Globus pallidus (tissue), 1 donor: ENCODE measurements at regions not wholly inside any gene's neighbourhood (a gene's known extent, or its start where the extent isn't known, plus 50 kb on each side); places are given as distances from the start of the nearest gene placed in this dataset.
"Not testable (repeated sequence)": the region's sequence is repeated elsewhere in the genome, so short reads cannot be mapped to it uniquely, and the experiment has no call there.

Experiments used
- DNase-seq: peaks from one replicate; pipeline ENCODE4 v3.0.0-alpha.2; 2015; ENCODE audit warnings: low spot score

- no peak for DNase-seq
Measured at GRCh38 chrX:5290635-5291034, 938.0 kb downstream of the NLGN4X start.

GRCh38 chrX:5289949-5290348, 938.7 kb downstream of the NLGN4X start:
- DNase-seq: not testable (repeated sequence)

GRCh38 chrX:5278908-5279307, 949.8 kb downstream of the NLGN4X start:
- no peak for DNase-seq

GRCh38 chrX:5265324-5265850, 963.3 kb downstream of the NLGN4X start:
- no peak for DNase-seq

- DNase-seq: no peak
Measured at GRCh38 chrX:5250106-5250505, 978.6 kb downstream of the NLGN4X start.

- DNase-seq: no peak
Measured at GRCh38 chrX:5242091-5242790, 986.4 kb downstream of the NLGN4X start.

GRCh38 chrX:5236749-5237148, 991.9 kb downstream of the NLGN4X start:
- no peak for DNase-seq

GRCh38 chrX:5236096-5236495, 992.6 kb downstream of the NLGN4X start:
- no peak for DNase-seq

GRCh38 chrX:5233830-5234229, 994.8 kb downstream of the NLGN4X start:
- no peak for DNase-seq

GRCh38 chrX:5220421-5220820, 1008.2 kb downstream of the NLGN4X start:
- no peak for DNase-seq

GRCh38 chrX:5194806-5195205, 1033.9 kb downstream of the NLGN4X start:
- no peak for DNase-seq

- no peak for DNase-seq
Measured at GRCh38 chrX:5180135-5180741, 1048.4 kb downstream of the NLGN4X start.

- DNase-seq: no peak
Measured at GRCh38 chrX:5176766-5177165, 1051.9 kb downstream of the NLGN4X start.

GRCh38 chrX:5163663-5164062, 1065.0 kb downstream of the NLGN4X start:
- DNase-seq: no peak

- DNase-seq: no peak
Measured at GRCh38 chrX:5155301-5155700, 1073.4 kb downstream of the NLGN4X start.

- no peak for DNase-seq
Measured at GRCh38 chrX:5145957-5146356, 1082.7 kb downstream of the NLGN4X start.

GRCh38 chrX:5142644-5143043, 1086.0 kb downstream of the NLGN4X start:
- no peak for DNase-seq

GRCh38 chrX:5122181-5122678, 1106.4 kb downstream of the NLGN4X start:
- DNase-seq: no peak

- no peak for DNase-seq
Measured at GRCh38 chrX:5117816-5118215, 1110.9 kb downstream of the NLGN4X start.

GRCh38 chrX:5113128-5113527, 1115.5 kb downstream of the NLGN4X start:
- peak; percentile 5 for DNase-seq

- DNase-seq: no peak
Measured at GRCh38 chrX:5100004-5100403, 1128.7 kb downstream of the NLGN4X start.

- no peak for DNase-seq
Measured at GRCh38 chrX:5086388-5086787, 1142.3 kb downstream of the NLGN4X start.

GRCh38 chrX:5084279-5084678, 1144.4 kb downstream of the NLGN4X start:
- no peak for DNase-seq

- no peak for DNase-seq
Measured at GRCh38 chrX:5082705-5083104, 1146.0 kb downstream of the NLGN4X start.
